GM12864 (cell line): ENCODE measurements at regions not wholly inside any gene's neighbourhood (a gene's known extent, or its start where the extent isn't known, plus 50 kb on each side); places are given as distances from the start of the nearest gene placed in this dataset.

ENCODE experiments used
- DNase-seq: peaks from one replicate; pipeline ENCODE4 v3.0.0-alpha.2; 2011; ENCODE audit warnings: low read depth
- H3K4me3 ChIP-seq: 2 replicates; pipeline ENCODE4 v1.5.1; 2011; ENCODE audit warnings: mild to moderate bottlenecking, low read depth, low read length, control low read depth
- CTCF ChIP-seq: IDR thresholded peaks from 2 replicates; pipeline ENCODE4 v1.5.1; 2011; ENCODE audit warnings: low read depth, mild to moderate bottlenecking, moderate library complexity, low read length, control low read depth, inconsistent platforms; ENCODE audit errors: missing control alignments

- DNase-seq = no peak
- no peak overlapping the region for H3K4me3 ChIP-seq
- no peak for TF ChIP-seq CTCF
These were observed 133.0 kb upstream of the CELF4 start for GRCh38 chr18:37698508-37699040.

GRCh38 chr18:37694516-37694915 is 128.9 kb upstream of the CELF4 start:
- TF ChIP-seq CTCF = no peak
- DNase-seq = no peak

GRCh38 chr18:37691162-37691561 is 125.6 kb upstream of the CELF4 start:
- DNase-seq = no peak
- no peak overlapping the region for H3K4me3 ChIP-seq
- TF ChIP-seq CTCF = no peak

More at GRCh38 chr18:37694516-37694915, 128.9 kb upstream of the CELF4 start:
- no peak overlapping the region for H3K4me3 ChIP-seq

- no peak for DNase-seq
- no peak overlapping the region for H3K4me3 ChIP-seq
- TF ChIP-seq CTCF = no peak
These were observed 124.2 kb upstream of the CELF4 start for GRCh38 chr18:37689841-37690240.

- no peak for TF ChIP-seq CTCF
- no peak for DNase-seq
- no peak overlapping the region for H3K4me3 ChIP-seq
These were observed 119.0 kb upstream of the CELF4 start for GRCh38 chr18:37684590-37684989.

- TF ChIP-seq CTCF = no peak
- DNase-seq = no peak
- H3K4me3 ChIP-seq = no peak overlapping the region
These were observed 118.6 kb upstream of the CELF4 start for GRCh38 chr18:37684183-37684582.

GRCh38 chr18:37680911-37681310 is 115.3 kb upstream of the CELF4 start:
- H3K4me3 ChIP-seq = no peak overlapping the region

More at GRCh38 chr18:37680911-37681310, 115.3 kb upstream of the CELF4 start:
- no peak for TF ChIP-seq CTCF
- DNase-seq = no peak
